Body of pancreas (tissue), 4 donors: ENCODE measurements at regions not wholly inside any gene's neighbourhood (a gene's known extent, or its start where the extent isn't known, plus 50 kb on each side); places are given as distances from the start of the nearest gene placed in this dataset.

Source experiments
- CTCF ChIP-seq, 7 experiments: fragments of 450-650 bp in 4 of 7; fragments of 200-600 bp in 3 of 7; sonication (generic) in 3 of 7; IDR thresholded peaks; one replicate each; pipeline ENCODE4 v1.5.1; 2016 to 2019; ENCODE audit warnings: antibody characterized with exemption in 7 of 7
- POLR2A ChIP-seq, 3 donors: fragments of 450-650 bp; IDR thresholded peaks; one replicate each; pipeline ENCODE4 v1.6.1; 2016; ENCODE audit warnings: antibody characterized with exemption in 3 of 3, mild to moderate bottlenecking in 2 of 3

GRCh38 chr15:36218991-36219390 lies 360.4 kb upstream of the CDIN1 start:
- TF ChIP-seq CTCF (IDR thresholded peaks at IDR 0.05), result no peak
- no peak for TF ChIP-seq POLR2A (IDR thresholded peaks at IDR 0.05)
